ENCODE measurements at regions not wholly inside any gene's neighbourhood (a gene's known extent, or its start where the extent isn't known, plus 50 kb on each side); places are given as distances from the start of the nearest gene placed in this dataset.
"Not testable (repeated sequence)": the region's sequence is repeated elsewhere in the genome, so short reads cannot be mapped to it uniquely, and the experiment has no call there.

DNA sequence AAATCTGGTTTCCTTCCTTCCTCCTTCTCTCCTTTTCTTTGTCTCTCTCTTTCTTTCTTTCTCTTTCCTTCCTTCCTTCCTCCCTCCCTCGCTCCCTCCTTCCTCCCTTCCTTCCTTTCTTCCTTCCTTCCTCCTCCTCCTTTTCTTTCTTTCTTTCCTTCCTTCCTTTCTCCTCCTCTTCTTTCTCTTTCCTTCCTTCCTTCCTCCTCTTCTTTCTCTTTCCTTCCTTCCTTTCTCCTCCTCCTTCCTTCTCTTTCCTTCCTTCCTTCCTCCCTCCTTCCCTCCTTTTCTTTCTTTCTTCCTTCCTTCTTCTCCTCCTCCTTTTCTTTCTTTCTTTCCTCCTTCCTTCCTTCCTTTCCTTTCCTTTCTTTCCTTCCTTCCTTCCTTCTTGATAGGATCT is 61.2 kb downstream of the VIP start:
- Histone ChIP-seq H3K9me3 (no peaks in the 10 kb centered on the region), H3K27me3 (ENCODE audit: low read depth) (peaks cover 5% of the 10 kb centered on the region; the same call in 1 of the 2 replicates), H3K4me3 (no peak overlapping the region), H3K36me3 (replicated peaks) (no peaks in the 10 kb centered on the region), H3K4me1 (no peaks in the 10 kb centered on the region)
- DNase-seq (ENCODE audit: low spot score in 2 of 2), result no peak
- in situ Hi-C loops (cut with MboI; ENCODE audit: low sequenced_read_pairs), result no loop called here

DNA sequence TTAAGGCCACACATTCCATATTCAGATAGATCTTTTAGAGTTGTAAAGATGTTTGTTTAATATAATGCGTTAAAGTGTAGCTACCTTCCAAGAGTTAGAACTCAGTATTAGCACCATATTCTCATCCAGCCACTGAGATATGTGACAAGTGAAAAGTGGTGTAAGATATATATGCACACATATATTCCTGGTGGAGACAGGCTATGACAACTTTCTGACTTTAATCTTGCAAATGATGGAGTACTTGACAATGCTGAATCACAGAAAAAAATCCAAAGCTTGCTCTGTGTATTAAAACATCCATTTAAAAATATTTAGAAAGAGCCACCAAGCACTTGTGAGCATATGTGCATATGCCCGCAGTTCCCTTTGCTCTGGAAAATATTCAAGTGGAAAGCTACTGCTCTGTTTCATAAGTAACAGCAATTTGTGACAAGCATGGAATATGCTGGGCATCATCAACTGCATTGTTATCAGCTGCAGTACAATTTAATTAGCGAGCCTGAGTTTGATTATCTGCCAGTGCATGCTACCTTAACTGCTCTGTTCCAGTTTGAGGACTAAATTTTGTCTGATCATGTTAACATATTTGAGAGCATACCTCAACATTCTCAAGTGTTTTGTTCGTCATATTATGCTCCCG is 64.8 kb downstream of the VIP start:
- H3K9me3 ChIP-seq, result no peaks in the 10 kb centered on the region
- H3K36me3 ChIP-seq (replicated peaks), result no peaks in the 10 kb centered on the region
- DNase-seq (ENCODE audit: low spot score in 2 of 2), result no peak
- no peak overlapping the region for H3K4me3 ChIP-seq
- no peaks in the 10 kb centered on the region for H3K4me1 ChIP-seq
- peaks cover 5% of the 10 kb centered on the region; the same call in 1 of the 2 replicates for H3K27me3 ChIP-seq (ENCODE audit: low read depth)
- in situ Hi-C loops (cut with MboI; ENCODE audit: low sequenced_read_pairs), result no loop called here

DNA sequence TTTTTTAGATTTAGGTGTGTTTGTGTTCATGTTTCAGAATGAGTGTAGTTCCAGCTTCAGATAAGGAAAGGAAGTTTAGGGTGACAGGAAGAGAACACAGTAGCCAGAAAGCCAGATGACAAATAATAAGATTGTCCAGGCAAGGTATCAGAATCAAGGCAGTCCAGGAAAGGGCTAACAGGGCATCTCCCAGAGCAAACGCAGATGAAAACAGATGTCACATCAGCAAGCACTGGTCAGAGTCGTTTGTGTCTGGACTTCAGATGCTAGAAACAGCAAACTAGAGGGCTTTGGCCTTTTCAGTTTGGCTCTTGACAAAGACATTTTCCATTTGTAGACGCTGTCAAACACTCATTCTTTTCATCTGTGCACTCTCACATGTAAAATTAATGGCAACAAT is 65.5 kb downstream of the VIP start:
- H3K4me3 ChIP-seq, result no peak overlapping the region
- H3K4me1 ChIP-seq, result no peaks in the 10 kb centered on the region
- no peaks in the 10 kb centered on the region for H3K9me3 ChIP-seq
- DNase-seq (ENCODE audit: low spot score in 2 of 2), result no peak
- H3K36me3 ChIP-seq (replicated peaks), result no peaks in the 10 kb centered on the region
- in situ Hi-C loops (cut with MboI; ENCODE audit: low sequenced_read_pairs), result no loop called here
- peaks cover 3% of the 10 kb centered on the region; the same call in 1 of the 2 replicates for H3K27me3 ChIP-seq (ENCODE audit: low read depth)

DNA sequence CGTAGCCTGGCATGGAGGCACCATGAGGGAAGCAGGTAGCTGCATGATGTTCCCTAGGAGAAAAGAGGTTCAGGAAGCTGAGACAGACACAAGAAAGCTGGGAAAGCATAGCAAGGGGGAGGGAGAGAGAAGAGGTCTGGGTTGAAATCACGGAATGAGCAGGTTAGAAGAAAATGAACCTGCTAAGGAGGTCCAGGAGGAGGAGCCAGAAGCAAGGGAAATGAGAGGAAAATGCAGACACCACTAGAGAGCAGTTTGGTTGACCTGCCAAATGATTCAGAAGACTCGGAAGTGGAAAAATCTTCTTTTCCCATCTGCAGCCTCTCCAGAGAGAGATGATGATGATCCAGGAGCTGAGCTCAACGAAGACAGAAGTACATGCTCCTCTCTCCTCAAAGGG is 70.9 kb downstream of the VIP start:
- Histone ChIP-seq H3K9me3 (no peaks in the 10 kb centered on the region), H3K36me3 (replicated peaks) (no peaks in the 10 kb centered on the region), H3K4me1 (no peaks in the 10 kb centered on the region), H3K4me3 (no peak overlapping the region), H3K27me3 (ENCODE audit: low read depth) (peaks cover 4% of the 10 kb centered on the region; the same call in 1 of the 2 replicates)
- in situ Hi-C loops (cut with MboI; ENCODE audit: low sequenced_read_pairs), result no loop called here
- no peak for DNase-seq (ENCODE audit: low spot score in 2 of 2)

DNA sequence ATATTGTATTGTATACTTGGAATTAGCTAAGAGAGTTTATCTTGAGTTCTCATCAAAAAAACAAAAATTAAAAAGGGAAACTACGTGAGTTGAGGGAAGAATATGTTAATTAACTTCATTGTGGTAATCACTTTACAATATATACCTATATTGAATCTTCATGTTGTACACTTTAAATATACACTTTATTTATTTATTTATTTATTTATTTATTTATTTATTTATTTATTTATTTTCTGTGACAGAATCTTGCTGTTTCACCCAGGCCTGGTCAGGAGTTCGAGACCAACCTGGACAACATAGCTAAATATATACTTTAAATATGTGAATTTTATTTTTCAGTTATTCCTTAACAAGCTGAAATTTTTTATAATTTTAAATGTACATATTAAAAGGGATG is 74.1 kb downstream of the VIP start:
- Histone ChIP-seq H3K36me3 (replicated peaks) (no peaks in the 10 kb centered on the region), H3K4me3 (no peak overlapping the region), H3K27me3 (ENCODE audit: low read depth) (peaks cover 4% of the 10 kb centered on the region; the same call in 1 of the 2 replicates), H3K4me1 (no peaks in the 10 kb centered on the region), H3K9me3 (no peaks in the 10 kb centered on the region)
- in situ Hi-C loops (cut with MboI; ENCODE audit: low sequenced_read_pairs), result no loop called here
- no peak for DNase-seq (ENCODE audit: low spot score in 2 of 2)

DNA sequence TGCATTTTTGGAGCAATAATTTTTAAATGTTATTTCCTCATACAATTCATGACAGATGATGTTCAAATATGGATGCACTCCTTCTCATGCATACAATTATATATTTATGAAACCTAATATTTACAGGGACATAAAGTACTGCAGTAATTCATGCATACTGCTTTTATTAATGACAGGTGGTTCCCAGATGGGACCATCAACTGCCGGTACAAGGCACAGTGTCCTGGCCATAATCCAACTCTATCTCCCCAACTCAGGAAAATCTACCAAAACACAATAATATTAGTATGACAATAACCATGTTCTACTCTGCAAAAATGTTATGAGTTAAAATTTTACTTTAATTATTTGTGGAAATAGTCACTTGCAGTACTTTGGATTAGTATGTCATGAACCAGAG is 77.8 kb downstream of the VIP start:
- Histone ChIP-seq H3K36me3 (replicated peaks) (no peaks in the 10 kb centered on the region), H3K4me3 (no peak overlapping the region), H3K4me1 (no peaks in the 10 kb centered on the region), H3K27me3 (ENCODE audit: low read depth) (0 out of 2 replicates have a peak, but pooled peaks cover 4% of the 10 kb centered on the region), H3K9me3 (no peaks in the 10 kb centered on the region)
- in situ Hi-C loops (cut with MboI; ENCODE audit: low sequenced_read_pairs), result no loop called here
- DNase-seq (ENCODE audit: low spot score in 2 of 2), result no peak

DNA sequence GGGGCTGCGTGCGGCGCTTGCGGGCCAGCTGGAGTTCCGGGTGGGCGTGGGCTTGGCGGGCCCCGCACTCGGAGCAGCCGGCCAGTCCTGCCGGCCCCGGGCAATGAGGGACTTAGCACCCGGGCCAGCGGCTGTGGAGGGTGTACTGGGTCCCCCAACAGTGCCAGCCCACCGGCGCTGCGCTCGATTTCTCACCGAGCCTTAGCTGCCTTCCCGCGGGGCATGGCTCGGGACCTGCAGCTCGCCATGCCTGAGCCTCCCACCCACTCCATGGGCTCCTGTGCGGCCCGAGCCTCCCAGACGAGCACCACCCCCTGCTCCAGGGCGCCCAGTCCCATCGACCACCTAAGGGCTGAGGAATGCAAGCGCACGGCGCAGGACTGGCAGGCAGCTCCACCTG is 83.8 kb downstream of the VIP start:
- DNase-seq (ENCODE audit: low spot score in 2 of 2), result not testable (repeated sequence)

DNA sequence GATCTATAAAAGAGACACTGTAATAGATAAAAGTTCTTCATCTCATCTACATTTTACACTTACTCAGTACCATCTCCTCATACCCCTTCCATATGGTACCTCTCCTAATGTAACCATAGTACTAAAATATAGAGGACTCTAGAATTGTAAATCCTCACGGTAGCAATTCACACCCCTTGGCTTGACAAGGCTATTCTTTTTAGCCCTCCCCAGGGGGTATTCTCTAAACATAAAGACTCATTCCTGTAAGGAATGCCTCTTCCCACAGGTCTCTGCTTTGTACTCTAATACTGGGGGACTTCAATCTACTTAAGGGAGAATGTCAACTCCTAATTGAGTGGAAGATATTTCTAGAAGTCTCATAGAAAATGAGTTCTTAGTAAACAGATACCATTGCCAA is 85.9 kb downstream of the VIP start:
- no peaks in the 10 kb centered on the region for H3K4me1 ChIP-seq
- in situ Hi-C loops (cut with MboI; ENCODE audit: low sequenced_read_pairs), result no loop called here
- no peaks in the 10 kb centered on the region for H3K36me3 ChIP-seq (replicated peaks)
- no peaks in the 10 kb centered on the region for H3K9me3 ChIP-seq
- no peaks in the 10 kb centered on the region for H3K27me3 ChIP-seq (ENCODE audit: low read depth)
- no peak for DNase-seq (ENCODE audit: low spot score in 2 of 2)
- H3K4me3 ChIP-seq, result no peak overlapping the region

More for the DNA sequence above, 83.8 kb downstream of the VIP start:
- H3K36me3 ChIP-seq (replicated peaks); in situ Hi-C loops (cut with MboI; ENCODE audit: low sequenced_read_pairs); H3K27me3 ChIP-seq (ENCODE audit: low read depth); H3K4me3 ChIP-seq; H3K9me3 ChIP-seq; H3K4me1 ChIP-seq: not testable (repeated sequence)

DNA sequence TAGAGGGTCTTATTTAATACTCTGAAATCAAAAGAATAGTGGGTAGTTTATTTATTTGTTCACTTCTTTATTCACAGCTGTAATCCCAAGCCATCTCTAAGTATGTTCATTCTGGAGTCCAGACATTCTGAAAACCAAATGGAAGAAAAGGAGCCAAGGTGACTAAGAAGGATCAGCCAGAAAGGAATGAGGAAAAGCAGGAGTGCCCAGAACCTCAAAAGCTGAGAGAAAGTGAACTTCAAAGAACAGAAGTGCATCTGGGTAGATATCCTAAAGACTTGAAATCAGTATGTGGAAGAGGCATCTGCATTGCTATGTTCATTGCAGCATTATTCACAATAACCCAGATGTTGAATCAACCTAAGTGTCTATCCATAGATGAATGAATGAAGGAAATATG is 94.8 kb downstream of the VIP start:
- H3K27me3 ChIP-seq (ENCODE audit: low read depth), result no peaks in the 10 kb centered on the region
- H3K36me3 ChIP-seq (replicated peaks), result no peaks in the 10 kb centered on the region
- in situ Hi-C loops (cut with MboI; ENCODE audit: low sequenced_read_pairs), result no loop called here
- H3K4me3 ChIP-seq, result no peak overlapping the region
- H3K9me3 ChIP-seq, result no peaks in the 10 kb centered on the region
- H3K4me1 ChIP-seq, result no peaks in the 10 kb centered on the region
- no peak for DNase-seq (ENCODE audit: low spot score in 2 of 2)

DNA sequence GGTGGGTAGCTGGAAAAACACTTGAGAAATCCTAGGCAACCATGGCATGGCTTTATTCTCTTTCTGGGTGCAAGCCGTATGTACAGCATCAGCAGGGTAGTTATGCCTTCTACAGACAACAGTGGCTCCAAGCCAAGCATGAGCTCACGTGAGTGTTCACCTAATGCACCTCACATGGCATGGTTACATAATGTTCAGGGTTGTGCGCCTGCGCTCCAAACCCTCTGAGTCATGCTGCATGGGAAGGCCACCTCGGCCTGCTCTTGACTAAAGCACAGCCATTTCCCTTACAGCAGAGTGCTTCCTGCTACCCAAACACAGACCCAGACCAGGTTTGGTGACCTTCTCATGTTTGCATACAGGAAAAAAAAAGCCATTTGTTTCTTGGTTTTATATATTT is 96.2 kb downstream of the VIP start:
- in situ Hi-C loops (cut with MboI; ENCODE audit: low sequenced_read_pairs), result no loop called here
- H3K4me1 ChIP-seq, result no peaks in the 10 kb centered on the region
- no peaks in the 10 kb centered on the region for H3K27me3 ChIP-seq (ENCODE audit: low read depth)
- no peak overlapping the region for H3K4me3 ChIP-seq
- DNase-seq (ENCODE audit: low spot score in 2 of 2), result no peak
- no peaks in the 10 kb centered on the region for H3K9me3 ChIP-seq
- no peaks in the 10 kb centered on the region for H3K36me3 ChIP-seq (replicated peaks)

DNA sequence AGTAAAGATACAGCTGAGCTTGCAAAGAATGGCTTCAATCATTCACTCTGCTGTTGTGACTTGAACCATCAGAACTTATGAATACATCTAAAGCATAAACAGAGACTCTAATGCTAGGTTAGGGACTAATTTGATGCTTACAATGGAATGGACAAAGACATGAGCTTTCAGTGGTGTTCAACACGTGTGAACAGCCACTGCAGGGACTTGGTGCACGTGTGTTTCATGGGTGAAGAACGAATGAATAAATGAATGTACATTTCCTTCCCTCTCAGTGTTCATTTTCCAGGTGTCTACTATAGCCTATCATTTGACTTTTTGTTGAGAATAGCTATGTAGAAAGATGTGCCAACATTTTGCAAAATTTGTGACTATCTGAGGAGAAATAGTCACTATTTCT is 98.3 kb downstream of the VIP start:
- H3K9me3 ChIP-seq, result no peaks in the 10 kb centered on the region
- no peak overlapping the region for H3K4me3 ChIP-seq
- no peaks in the 10 kb centered on the region for H3K36me3 ChIP-seq (replicated peaks)
- H3K27me3 ChIP-seq (ENCODE audit: low read depth), result no peaks in the 10 kb centered on the region
- DNase-seq (ENCODE audit: low spot score in 2 of 2), result no peak
- in situ Hi-C loops (cut with MboI; ENCODE audit: low sequenced_read_pairs), result no loop called here
- no peaks in the 10 kb centered on the region for H3K4me1 ChIP-seq

DNA sequence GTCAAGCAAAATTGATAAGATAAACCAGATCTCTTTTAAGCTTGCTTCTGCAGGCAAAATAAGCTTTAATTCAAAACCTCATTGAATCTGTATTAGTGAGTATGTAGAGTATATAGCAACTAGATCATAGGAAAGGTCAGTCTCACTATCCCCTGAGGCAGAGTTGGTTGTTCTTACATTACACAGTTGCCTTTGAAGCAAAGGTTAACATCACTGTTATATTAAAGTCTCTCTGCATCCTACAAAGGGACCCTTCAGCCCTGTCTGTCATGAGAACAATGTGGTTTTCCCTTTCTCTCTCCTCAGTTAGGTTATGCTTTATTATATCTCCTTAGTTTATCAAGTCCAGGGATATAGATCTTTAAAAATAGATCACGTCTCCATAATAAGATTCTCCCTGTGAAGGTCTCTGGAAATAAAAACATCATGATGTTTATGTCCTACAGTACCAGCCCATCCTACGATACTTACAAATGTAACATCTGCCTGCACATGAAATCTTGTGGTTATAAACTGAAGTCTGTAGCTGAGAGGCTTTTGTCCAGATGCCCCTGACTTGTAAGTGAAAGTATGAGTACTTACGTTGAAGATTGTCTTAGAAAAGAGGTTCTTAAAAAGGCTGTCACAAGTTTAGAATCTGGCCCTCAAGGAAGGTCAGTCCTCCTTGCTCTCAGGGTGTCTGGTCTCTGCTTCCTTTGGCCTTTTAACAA is 103.6 kb downstream of the VIP start:
- peaks cover 8% of the 10 kb centered on the region; the same call in 1 of the 2 replicates for H3K27me3 ChIP-seq (ENCODE audit: low read depth)

DNA sequence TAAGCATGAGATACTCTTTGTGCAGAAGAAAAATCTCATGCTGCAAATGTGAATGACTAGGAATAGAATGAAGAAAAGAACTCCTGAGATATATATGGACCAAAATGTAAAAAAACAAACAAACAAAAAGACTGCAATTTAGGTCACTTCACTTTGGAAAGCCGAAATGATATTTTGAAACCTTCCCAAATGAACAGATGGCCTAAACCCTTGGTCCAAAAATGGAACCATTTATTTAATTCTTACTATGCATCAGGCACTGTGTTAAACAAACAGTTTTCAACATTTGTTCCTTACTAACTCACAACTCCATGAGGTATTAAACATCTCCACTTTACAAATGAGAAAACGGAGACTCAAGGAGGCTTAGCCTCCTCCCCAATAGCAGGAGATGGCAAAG is 107.5 kb downstream of the VIP start:
- Histone ChIP-seq H3K4me3 (no peak overlapping the region), H3K9me3 (no peaks in the 10 kb centered on the region), H3K4me1 (no peaks in the 10 kb centered on the region), H3K36me3 (replicated peaks) (no peaks in the 10 kb centered on the region), H3K27me3 (ENCODE audit: low read depth) (peaks cover 11% of the 10 kb centered on the region; the same call in 1 of the 2 replicates)
- in situ Hi-C loops (cut with MboI; ENCODE audit: low sequenced_read_pairs), result no loop called here
- DNase-seq (ENCODE audit: low spot score in 2 of 2), result no peak

More for the DNA sequence above, 103.6 kb downstream of the VIP start:
- Histone ChIP-seq H3K36me3 (replicated peaks) (no peaks in the 10 kb centered on the region), H3K4me3 (no peak overlapping the region), H3K9me3 (no peaks in the 10 kb centered on the region), H3K4me1 (no peaks in the 10 kb centered on the region)
- DNase-seq (ENCODE audit: low spot score in 2 of 2), result no peak
- in situ Hi-C loops (cut with MboI; ENCODE audit: low sequenced_read_pairs), result no loop called here

DNA sequence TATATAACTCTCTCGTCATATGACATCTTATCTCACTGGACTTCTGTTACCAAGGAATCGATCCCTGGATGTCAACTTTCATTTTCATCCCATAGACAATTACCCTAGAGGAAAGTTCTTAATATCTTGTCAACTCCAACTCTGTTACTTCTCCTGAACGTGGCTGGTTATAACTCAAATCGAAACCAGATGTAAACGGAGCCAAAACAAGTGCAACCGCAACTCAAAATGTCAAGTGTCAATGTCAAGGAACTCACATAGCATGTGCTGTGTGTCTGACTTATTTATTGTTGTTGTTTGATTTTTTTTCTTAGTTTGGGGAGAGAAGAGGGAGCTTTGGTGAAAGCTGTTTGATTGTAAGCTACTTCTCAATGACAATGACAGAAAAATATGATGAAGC is 108.6 kb downstream of the VIP start:
- Histone ChIP-seq H3K9me3 (no peaks in the 10 kb centered on the region), H3K27me3 (ENCODE audit: low read depth) (peaks cover 8% of the 10 kb centered on the region; the same call in 1 of the 2 replicates), H3K4me3 (no peak overlapping the region), H3K36me3 (replicated peaks) (no peaks in the 10 kb centered on the region), H3K4me1 (no peaks in the 10 kb centered on the region)
- in situ Hi-C loops (cut with MboI; ENCODE audit: low sequenced_read_pairs), result no loop called here
- no peak for DNase-seq (ENCODE audit: low spot score in 2 of 2)

Measured in HAP-1 (cell line).